ENCODE measurements at regions not wholly inside any gene's neighbourhood (a gene's known extent, or its start where the extent isn't known, plus 50 kb on each side); places are given as distances from the start of the nearest gene placed in this dataset.

GRCh38 chr6:166744223-166745134 is 117.4 kb upstream of the RPS6KA2 start:
- WGBS (ENCODE audit: insufficient coverage) = 79% methylated on average over 20 of the region's 33 CpGs
- Histone ChIP-seq H3K4me1 (ENCODE audit: control insufficient read depth, insufficient read depth, low read length) (peaks cover 1% of the 10 kb centered on the region), H3K27ac (ENCODE audit: low read length) (no peak overlapping the region), H3K36me3 (ENCODE audit: control insufficient read depth, insufficient read depth, low read length) (no peaks in the 10 kb centered on the region), H3K9me3 (replicated peaks; ENCODE audit: control insufficient read depth, low read depth, low read length) (peaks cover 4% of the 10 kb centered on the region), H3K27me3 (ENCODE audit: control insufficient read depth, insufficient read depth, low read length) (peaks cover 4% of the 10 kb centered on the region), H3K4me3 (ENCODE audit: low read length) (no peak overlapping the region)
- DNase-seq = no peak

- no peak for DNase-seq
- no peak overlapping the region for H3K4me3 ChIP-seq (ENCODE audit: low read length)
- peaks cover 3% of the 10 kb centered on the region for H3K4me1 ChIP-seq (ENCODE audit: control insufficient read depth, insufficient read depth, low read length)
- H3K27ac ChIP-seq (ENCODE audit: low read length) = no peak overlapping the region
- peaks cover 4% of the 10 kb centered on the region for H3K9me3 ChIP-seq (replicated peaks; ENCODE audit: control insufficient read depth, low read depth, low read length)
- H3K36me3 ChIP-seq (ENCODE audit: control insufficient read depth, insufficient read depth, low read length) = no peaks in the 10 kb centered on the region
- whole genome bisulfite sequencing (ENCODE audit: insufficient coverage) = 58% methylated on average over 19 of the region's 21 CpGs
- H3K27me3 ChIP-seq (ENCODE audit: control insufficient read depth, insufficient read depth, low read length) = peaks cover 4% of the 10 kb centered on the region
These were observed 116.6 kb upstream of the RPS6KA2 start for GRCh38 chr6:166743406-166744222.

- H3K9me3 ChIP-seq (replicated peaks; ENCODE audit: control insufficient read depth, low read depth, low read length) = peaks cover 4% of the 10 kb centered on the region
- H3K36me3 ChIP-seq (ENCODE audit: control insufficient read depth, insufficient read depth, low read length) = no peaks in the 10 kb centered on the region
- no peak overlapping the region for H3K27ac ChIP-seq (ENCODE audit: low read length)
- 79% methylated on average over 5 of the region's 7 CpGs for WGBS (ENCODE audit: insufficient coverage)
- no peak overlapping the region for H3K4me3 ChIP-seq (ENCODE audit: low read length)
- peaks cover 1% of the 10 kb centered on the region for H3K27me3 ChIP-seq (ENCODE audit: control insufficient read depth, insufficient read depth, low read length)
- H3K4me1 ChIP-seq (ENCODE audit: control insufficient read depth, insufficient read depth, low read length) = peaks cover 3% of the 10 kb centered on the region
- no peak for DNase-seq
These were observed 115.9 kb upstream of the RPS6KA2 start for GRCh38 chr6:166742981-166743380.

- no peak for DNase-seq
- H3K36me3 ChIP-seq (ENCODE audit: control insufficient read depth, insufficient read depth, low read length) = no peaks in the 10 kb centered on the region
- 100% methylated on average over 1 of the region's 1 CpG for WGBS (ENCODE audit: insufficient coverage)
- H3K27me3 ChIP-seq (ENCODE audit: control insufficient read depth, insufficient read depth, low read length) = no peaks in the 10 kb centered on the region
- peaks cover 4% of the 10 kb centered on the region for H3K9me3 ChIP-seq (replicated peaks; ENCODE audit: control insufficient read depth, low read depth, low read length)
- no peak overlapping the region for H3K27ac ChIP-seq (ENCODE audit: low read length)
- H3K4me1 ChIP-seq (ENCODE audit: control insufficient read depth, insufficient read depth, low read length) = peaks cover 3% of the 10 kb centered on the region
- H3K4me3 ChIP-seq (ENCODE audit: low read length) = no peak overlapping the region
These were observed 112.9 kb upstream of the RPS6KA2 start for GRCh38 chr6:166739976-166740318.

- Histone ChIP-seq H3K4me3 (ENCODE audit: low read length) (no peak overlapping the region), H3K27me3 (ENCODE audit: control insufficient read depth, insufficient read depth, low read length) (no peaks in the 10 kb centered on the region), H3K9me3 (replicated peaks; ENCODE audit: control insufficient read depth, low read depth, low read length) (no peaks in the 10 kb centered on the region), H3K36me3 (ENCODE audit: control insufficient read depth, insufficient read depth, low read length) (no peaks in the 10 kb centered on the region), H3K4me1 (ENCODE audit: control insufficient read depth, insufficient read depth, low read length) (peaks cover 3% of the 10 kb centered on the region), H3K27ac (ENCODE audit: low read length) (no peak overlapping the region)
- DNase-seq = peak; percentile 55
- 46% methylated on average over 12 of the region's 18 CpGs for WGBS (ENCODE audit: insufficient coverage)
These were observed 112.3 kb upstream of the RPS6KA2 start for GRCh38 chr6:166739117-166739975.

- Histone ChIP-seq H3K36me3 (ENCODE audit: control insufficient read depth, insufficient read depth, low read length) (no peaks in the 10 kb centered on the region), H3K9me3 (replicated peaks; ENCODE audit: control insufficient read depth, low read depth, low read length) (no peaks in the 10 kb centered on the region), H3K27me3 (ENCODE audit: control insufficient read depth, insufficient read depth, low read length) (no peaks in the 10 kb centered on the region), H3K4me3 (ENCODE audit: low read length) (no peak overlapping the region), H3K4me1 (ENCODE audit: control insufficient read depth, insufficient read depth, low read length) (peaks cover 3% of the 10 kb centered on the region), H3K27ac (ENCODE audit: low read length) (no peak overlapping the region)
- peak; percentile 45 for DNase-seq
- 53% methylated on average over 3 of the region's 7 CpGs for WGBS (ENCODE audit: insufficient coverage)
These were observed 111.5 kb upstream of the RPS6KA2 start for GRCh38 chr6:166738386-166739116.

GRCh38 chr6:166737261-166737660 is 110.2 kb upstream of the RPS6KA2 start:
- Histone ChIP-seq H3K27me3 (ENCODE audit: control insufficient read depth, insufficient read depth, low read length) (no peaks in the 10 kb centered on the region), H3K36me3 (ENCODE audit: control insufficient read depth, insufficient read depth, low read length) (no peaks in the 10 kb centered on the region), H3K4me3 (ENCODE audit: low read length) (no peak overlapping the region), H3K4me1 (ENCODE audit: control insufficient read depth, insufficient read depth, low read length) (peaks cover 3% of the 10 kb centered on the region), H3K27ac (ENCODE audit: low read length) (no peak overlapping the region), H3K9me3 (replicated peaks; ENCODE audit: control insufficient read depth, low read depth, low read length) (no peaks in the 10 kb centered on the region)
- WGBS (ENCODE audit: insufficient coverage) = 40% methylated on average over 1 of the region's 7 CpGs
- DNase-seq = no peak

GRCh38 chr6:166736634-166737033 is 109.6 kb upstream of the RPS6KA2 start:
- H3K36me3 ChIP-seq (ENCODE audit: control insufficient read depth, insufficient read depth, low read length) = no peaks in the 10 kb centered on the region
- DNase-seq = no peak
- WGBS (ENCODE audit: insufficient coverage) = 82% methylated on average over 2 of the region's 6 CpGs
- H3K27ac ChIP-seq (ENCODE audit: low read length) = no peak overlapping the region
- H3K4me1 ChIP-seq (ENCODE audit: control insufficient read depth, insufficient read depth, low read length) = peaks cover 3% of the 10 kb centered on the region
- no peaks in the 10 kb centered on the region for H3K27me3 ChIP-seq (ENCODE audit: control insufficient read depth, insufficient read depth, low read length)
- no peaks in the 10 kb centered on the region for H3K9me3 ChIP-seq (replicated peaks; ENCODE audit: control insufficient read depth, low read depth, low read length)
- H3K4me3 ChIP-seq (ENCODE audit: low read length) = no peak overlapping the region

GRCh38 chr6:166733900-166734299 is 106.8 kb upstream of the RPS6KA2 start:
- 33% methylated on average over 1 of the region's 4 CpGs for WGBS (ENCODE audit: insufficient coverage)
- Histone ChIP-seq H3K4me1 (ENCODE audit: control insufficient read depth, insufficient read depth, low read length) (no peaks in the 10 kb centered on the region), H3K27ac (ENCODE audit: low read length) (no peak overlapping the region), H3K9me3 (replicated peaks; ENCODE audit: control insufficient read depth, low read depth, low read length) (no peaks in the 10 kb centered on the region), H3K36me3 (ENCODE audit: control insufficient read depth, insufficient read depth, low read length) (no peaks in the 10 kb centered on the region), H3K4me3 (ENCODE audit: low read length) (no peak overlapping the region), H3K27me3 (ENCODE audit: control insufficient read depth, insufficient read depth, low read length) (no peaks in the 10 kb centered on the region)
- no peak for DNase-seq

All from muscle of leg (tissue), 3 donors.